Hippocampal formation (tissue), 2 donors: ENCODE measurements at regions not wholly inside any gene's neighbourhood (a gene's known extent, or its start where the extent isn't known, plus 50 kb on each side); places are given as distances from the start of the nearest gene placed in this dataset.

Experiments used
- DNase-seq, 2 donors: peaks; one replicate each; lab custom pipeline; 2025; lab: John Stamatoyannopoulos, UW

GRCh38 chr7:98679741-98680140 lies 62.7 kb downstream of the NPTX2 start:
- DNase-seq: no peak

GRCh38 chr7:98681511-98681910 lies 64.4 kb downstream of the NPTX2 start:
- no peak for DNase-seq

GRCh38 chr7:98681951-98682350 lies 64.9 kb downstream of the NPTX2 start:
- DNase-seq: no peak

- DNase-seq: no peak
These were observed 66.4 kb downstream of the NPTX2 start for GRCh38 chr7:98683514-98683913.

- DNase-seq: no peak
These were observed 68.5 kb downstream of the NPTX2 start for GRCh38 chr7:98685541-98685940.

GRCh38 chr7:98686466-98687080 lies 69.5 kb downstream of the NPTX2 start:
- DNase-seq: no peak

- DNase-seq: peak in 1 of 2 donors; percentile 3
These were observed 70.1 kb downstream of the NPTX2 start for GRCh38 chr7:98687111-98687751.

- no peak for DNase-seq
These were observed 74.5 kb downstream of the NPTX2 start for GRCh38 chr7:98691619-98692018.

- DNase-seq: no peak
These were observed 80.0 kb downstream of the NPTX2 start for GRCh38 chr7:98697083-98697482.

- DNase-seq: no peak
These were observed 80.6 kb downstream of the NPTX2 start for GRCh38 chr7:98697485-98698240.

- DNase-seq: no peak
These were observed 81.9 kb downstream of the NPTX2 start for GRCh38 chr7:98698976-98699375.

- DNase-seq: no peak
These were observed 83.4 kb downstream of the NPTX2 start for GRCh38 chr7:98700533-98700932.

GRCh38 chr7:98701372-98701771 lies 84.3 kb downstream of the NPTX2 start:
- DNase-seq: no peak

GRCh38 chr7:98702021-98702420 lies 84.9 kb downstream of the NPTX2 start:
- DNase-seq: no peak

- no peak for DNase-seq
These were observed 86.8 kb downstream of the NPTX2 start for GRCh38 chr7:98703916-98704315.

GRCh38 chr7:98705626-98706025 lies 88.5 kb downstream of the NPTX2 start:
- no peak for DNase-seq

GRCh38 chr7:98707076-98707475 lies 90.0 kb downstream of the NPTX2 start:
- no peak for DNase-seq

GRCh38 chr7:98711945-98712344 lies 94.9 kb downstream of the NPTX2 start:
- DNase-seq: no peak

GRCh38 chr7:98713165-98713810 lies 96.2 kb downstream of the NPTX2 start:
- DNase-seq: no peak

- no peak for DNase-seq
These were observed 102.3 kb downstream of the NPTX2 start for GRCh38 chr7:98719396-98719795.

GRCh38 chr7:98722402-98722801 lies 105.3 kb downstream of the NPTX2 start:
- no peak for DNase-seq

GRCh38 chr7:98724591-98724990 lies 107.5 kb downstream of the NPTX2 start:
- no peak for DNase-seq
